HT1080 (cell line): ENCODE measurements at regions not wholly inside any gene's neighbourhood (a gene's known extent, or its start where the extent isn't known, plus 50 kb on each side); places are given as distances from the start of the nearest gene placed in this dataset.

Source experiments
- DNase-seq: peaks from one replicate; pipeline ENCODE4 v3.0.0-alpha.2; 2015; ENCODE audit warnings: low read depth

DNA sequence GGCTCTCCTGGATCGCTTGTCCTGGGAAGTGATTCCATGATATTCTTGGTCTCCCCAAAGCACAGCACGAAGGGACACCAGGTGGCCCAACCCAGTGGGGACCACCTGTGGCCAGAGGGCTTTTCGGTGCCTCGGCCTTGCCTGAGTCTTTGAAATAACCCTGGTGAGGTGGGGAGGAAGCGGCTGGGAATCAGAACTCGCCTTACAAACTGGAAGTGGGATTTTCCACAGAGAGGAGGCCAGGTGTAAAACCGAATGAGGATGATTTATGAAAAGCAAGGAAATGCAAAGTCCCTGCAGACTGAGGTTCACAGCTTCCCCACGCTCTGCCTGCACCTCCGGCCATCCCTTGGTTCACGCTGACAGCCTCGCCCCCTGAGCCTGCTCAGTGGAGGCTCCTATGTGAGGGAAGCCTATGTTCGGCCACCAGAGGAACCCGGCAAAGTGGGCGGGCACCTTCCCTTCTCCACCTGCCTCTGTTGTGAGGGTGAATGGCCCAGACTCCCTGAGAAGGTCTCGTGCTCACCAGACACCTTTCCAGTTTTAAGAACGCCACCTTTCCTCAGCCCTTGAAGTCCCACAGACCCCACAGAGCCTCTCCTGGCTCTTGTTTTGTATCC lies 133.8 kb upstream of the CST7 start:
- no peak for DNase-seq

DNA sequence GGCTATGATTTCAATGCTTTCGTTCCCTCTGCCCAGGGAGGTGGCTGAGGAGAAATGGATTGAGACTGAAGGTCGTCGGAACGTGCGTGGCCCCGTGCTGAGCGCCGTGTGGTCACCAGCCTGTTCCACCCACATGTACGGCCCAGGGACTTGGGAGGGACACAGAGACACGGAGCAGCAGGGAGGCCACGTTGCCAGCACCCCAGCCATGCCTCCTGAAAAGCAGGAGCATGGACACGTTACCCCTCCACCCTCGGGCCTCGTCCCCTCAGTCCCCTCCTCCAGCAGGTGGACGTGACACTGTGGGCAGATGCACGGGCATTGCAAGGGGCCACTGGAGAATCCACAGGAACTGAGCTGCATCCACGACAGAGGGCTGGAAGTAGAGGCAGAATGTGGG lies 133.1 kb upstream of the CST7 start:
- DNase-seq = no peak

DNA sequence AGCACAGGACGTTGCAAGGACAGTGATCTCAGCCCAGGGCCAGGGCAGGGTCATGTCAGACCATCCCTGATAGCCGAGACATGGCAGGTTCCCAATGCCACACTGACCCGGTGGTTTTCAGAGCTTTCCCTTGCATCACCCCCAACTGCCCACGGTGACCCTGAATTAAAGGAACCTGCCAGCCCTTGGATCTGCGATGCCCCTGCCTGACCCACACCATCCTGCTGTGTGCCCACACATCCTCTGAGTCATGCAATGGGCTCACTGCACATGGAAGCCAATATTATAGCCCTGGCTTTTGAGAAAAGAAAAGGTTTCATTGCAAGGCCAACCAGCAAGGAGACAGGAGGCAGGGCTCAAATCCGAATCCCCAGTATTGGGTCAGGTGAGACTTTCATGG lies 132.6 kb upstream of the CST7 start:
- peak; percentile 55 for DNase-seq

DNA sequence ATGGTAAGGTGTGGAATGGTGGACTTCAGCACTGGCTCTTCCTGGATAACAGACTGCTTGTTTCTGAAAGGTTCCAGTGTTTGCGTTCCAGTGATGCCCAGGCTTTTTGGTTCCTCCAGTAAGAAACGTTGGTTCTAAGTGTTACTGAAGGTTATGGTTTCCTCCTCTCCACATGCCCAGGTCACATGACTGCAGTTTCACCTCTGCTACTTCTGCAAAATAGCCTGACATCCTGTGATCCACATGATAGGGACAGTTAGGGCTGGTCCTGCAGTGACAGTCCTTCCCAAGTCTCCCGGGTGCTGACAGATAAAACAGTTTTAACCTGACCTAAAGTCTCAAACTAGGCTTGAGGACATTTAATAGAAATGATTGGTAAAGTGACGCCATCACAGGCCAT lies 132.2 kb upstream of the CST7 start:
- DNase-seq = no peak

DNA sequence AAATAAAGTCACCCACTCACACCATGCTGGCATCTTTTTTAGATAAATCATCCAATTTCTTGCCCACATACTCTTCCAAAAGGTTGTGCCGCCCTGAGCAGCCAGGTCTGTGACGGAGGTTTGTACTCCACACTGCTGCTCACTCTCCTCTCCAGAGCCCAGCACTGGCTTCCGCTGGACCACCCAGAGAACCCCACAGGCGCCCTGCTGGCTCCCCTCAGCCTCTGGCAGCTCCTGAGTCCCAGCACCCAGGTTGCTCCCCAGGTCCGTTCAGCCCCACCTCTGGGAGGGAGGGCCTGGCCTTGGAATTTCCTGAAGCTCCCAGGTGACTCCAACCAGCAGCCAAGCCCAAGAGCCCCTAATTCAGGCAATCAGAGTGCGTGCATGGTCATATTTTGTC lies 131.7 kb upstream of the CST7 start:
- no peak for DNase-seq

DNA sequence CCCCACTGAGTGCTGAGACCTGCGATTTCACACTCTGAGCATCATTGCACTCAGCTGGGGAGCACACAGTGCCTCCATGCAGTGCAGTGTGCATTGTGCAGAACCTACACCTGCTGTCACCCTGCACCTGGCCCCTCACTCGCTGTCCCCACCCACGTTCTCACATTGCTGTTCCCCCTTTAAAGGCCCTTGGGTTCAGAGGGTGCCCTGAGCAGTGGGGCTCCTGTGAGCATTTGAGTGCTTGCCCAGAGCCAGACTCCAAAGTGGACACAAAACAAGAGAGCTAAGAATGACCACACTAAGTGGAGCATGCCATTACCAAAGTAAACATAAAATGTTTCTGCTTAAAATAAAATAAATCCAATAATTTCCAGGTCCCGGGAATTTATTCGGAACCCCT lies 131.0 kb upstream of the CST7 start:
- DNase-seq = no peak

DNA sequence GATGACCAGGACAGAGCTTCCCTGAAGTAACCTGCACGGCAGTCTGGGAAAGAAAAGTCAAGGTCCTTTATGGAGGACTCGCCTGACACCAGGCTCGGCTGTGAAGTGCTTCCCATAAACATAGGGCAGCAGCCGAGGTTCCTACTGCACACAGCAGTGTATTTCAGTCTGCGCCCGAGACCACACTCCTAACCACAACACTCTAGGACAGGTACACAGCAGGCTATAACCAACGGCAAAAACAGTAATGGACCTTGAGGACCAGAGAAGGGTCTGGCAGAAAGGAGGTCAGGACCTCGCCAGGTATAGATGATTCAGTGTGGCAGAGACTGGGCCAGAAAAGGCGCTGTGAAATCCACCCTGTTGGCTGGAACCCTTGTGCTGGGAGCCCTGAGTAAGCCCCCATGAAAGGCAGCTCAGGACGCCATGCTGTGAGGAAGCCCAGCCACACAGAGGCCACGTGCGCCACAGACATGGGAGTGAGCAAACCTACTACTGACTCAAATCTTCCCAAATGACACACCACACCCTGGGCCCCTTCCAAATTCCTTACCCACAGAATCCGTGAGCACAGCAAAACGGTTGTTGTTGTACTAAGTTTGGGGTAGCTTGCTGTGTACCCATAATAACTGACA lies 129.6 kb upstream of the CST7 start:
- DNase-seq = no peak

DNA sequence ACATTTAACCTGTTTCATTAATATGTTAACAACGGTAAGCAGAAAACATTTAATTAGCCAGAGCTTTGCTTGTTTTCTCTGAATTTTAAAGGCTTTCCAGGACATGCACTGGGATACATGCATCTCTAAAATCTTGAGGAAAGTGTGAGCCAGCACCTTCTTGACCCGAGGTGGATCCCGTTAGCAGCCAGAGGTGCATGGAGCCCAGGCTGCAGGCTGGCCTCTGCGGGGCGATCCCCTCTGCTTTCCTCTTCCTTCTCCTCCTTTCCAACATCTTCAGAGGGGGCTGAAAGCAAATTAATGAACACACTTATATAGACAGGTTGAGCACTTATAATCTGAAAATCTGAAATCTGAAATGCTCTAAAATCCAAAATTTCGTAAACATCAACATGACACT lies 128.7 kb upstream of the CST7 start:
- no peak for DNase-seq

DNA sequence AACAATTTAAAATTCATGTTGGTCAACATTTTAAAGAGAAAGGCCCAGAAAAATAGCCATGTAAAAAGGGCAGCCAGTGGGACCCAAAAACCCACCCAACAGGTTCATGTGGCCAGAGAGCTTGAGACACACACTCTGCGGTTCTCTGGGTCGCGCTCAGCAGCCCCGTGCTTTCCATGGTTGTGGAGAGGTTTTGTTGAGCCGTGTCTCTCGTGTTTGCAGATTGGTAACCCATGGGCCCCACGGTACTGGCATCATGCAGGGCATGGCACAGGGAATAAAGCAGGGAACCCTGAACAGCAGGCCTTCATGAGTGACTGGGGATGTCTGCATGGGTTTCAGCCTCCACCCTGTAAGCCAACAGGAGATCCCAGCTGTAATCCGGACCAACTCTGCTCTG lies 127.7 kb upstream of the CST7 start:
- no peak for DNase-seq

DNA sequence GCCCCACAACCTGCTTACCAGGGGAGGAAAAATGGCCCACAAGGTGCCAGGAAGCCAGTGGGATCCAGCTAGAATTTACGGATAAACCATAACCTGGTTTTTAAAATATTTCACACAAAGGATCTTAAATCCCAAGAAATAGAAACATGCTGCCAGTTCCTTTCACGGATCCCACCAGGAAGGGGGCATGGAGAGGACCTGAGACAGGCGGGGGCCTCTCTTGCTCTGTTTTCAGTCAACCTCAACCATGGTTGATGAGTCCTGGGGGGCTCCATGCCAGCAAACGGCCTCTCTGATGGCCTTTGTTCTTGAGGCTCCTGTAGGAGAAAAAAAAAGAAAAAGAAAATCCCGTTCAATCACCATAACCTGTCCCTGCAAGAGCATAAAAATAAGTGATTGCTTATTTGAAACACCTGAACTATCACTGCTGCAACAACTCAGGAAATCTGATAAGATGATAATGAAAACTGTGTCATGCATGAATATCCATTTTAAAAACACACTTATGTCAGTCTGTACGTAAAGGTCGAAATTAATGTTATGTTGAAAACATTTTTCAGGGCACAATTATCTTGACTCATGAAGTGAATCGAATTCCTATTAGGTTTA lies 125.8 kb upstream of the CST7 start:
- no peak for DNase-seq

DNA sequence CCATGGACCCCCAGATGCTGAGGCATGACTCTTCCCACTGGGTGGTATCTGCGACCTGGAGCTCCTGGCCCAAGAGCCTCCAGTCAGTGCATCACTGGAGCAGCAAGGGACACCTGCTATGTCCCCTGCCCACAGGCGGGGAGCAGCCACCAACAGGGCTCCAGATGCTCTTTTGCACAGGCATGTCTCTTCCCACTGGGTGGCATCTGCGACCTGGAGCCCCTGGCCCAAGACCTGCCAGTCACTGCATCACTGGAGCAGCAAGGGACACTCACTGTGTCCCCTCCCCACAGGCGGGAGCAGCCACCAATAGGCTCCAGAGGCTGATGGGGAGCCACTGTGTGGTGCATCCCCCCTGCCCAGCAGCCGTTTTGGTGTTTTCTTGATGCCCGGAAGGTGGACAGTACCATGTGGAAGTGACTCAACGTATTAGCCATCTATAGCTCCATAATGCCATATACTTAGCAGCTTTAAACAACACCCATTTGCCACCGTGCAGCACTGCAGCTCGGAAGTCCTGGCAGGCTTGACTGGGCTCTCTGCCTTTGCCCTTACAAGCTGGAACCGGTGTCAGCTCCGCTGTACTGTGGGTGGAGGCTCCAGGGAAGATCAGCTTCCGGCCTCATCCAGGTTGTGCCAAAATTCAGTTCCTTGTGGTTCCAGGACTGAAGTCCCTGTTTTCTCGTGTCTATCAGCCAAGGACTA lies 124.9 kb upstream of the CST7 start:
- DNase-seq = no peak

DNA sequence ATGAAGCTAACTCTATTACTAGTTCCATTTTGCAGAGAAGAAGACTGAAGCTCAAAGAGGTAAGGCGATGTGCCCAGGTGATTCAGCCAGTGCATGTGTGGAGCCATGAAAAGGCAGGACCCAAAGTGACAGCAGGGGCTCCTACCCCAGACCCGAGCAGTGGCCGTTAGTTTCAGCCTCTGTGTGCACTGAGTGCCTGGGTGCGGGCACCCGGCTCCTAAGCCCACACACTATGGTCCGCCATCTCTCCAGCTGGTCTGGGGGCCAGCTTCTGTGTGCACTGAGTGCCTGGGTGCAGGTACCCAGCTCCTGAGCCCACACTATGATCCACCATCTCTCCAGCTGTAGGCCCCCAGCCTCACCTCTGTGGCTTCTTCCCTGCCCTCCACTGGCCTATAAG lies 123.5 kb upstream of the CST7 start:
- no peak for DNase-seq

DNA sequence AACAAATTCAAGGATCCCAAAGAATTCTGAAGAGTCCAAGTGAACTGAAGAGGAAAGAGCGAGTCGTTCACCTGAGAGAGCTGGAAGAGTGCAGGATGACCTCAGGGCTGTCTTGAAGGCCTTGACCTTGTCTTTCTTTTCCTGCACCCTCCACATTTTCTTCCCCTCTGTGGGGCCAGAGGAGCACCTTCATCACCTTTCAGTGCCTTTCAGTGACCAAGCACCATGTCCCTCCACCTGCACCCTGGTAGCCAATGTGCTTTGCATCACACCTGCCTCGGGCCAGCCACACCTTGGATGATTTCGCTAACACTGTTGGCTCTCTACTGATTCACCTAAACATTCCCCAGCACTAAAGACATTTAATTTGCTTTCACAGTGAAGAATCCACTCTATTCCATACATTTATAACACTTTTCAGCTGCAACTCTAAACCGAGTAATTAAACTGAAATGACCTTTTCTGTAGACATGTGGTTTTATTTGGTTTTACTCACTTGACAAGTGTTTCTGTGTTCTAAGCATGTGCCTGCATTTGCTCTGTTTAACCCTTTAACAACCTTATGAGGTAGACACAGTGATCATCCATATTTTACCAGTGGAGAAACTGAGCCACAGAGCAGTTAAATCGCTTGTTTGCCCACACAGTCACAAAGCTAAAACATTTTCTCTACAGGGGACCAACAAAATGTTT lies 121.3 kb upstream of the CST7 start:
- DNase-seq = no peak

DNA sequence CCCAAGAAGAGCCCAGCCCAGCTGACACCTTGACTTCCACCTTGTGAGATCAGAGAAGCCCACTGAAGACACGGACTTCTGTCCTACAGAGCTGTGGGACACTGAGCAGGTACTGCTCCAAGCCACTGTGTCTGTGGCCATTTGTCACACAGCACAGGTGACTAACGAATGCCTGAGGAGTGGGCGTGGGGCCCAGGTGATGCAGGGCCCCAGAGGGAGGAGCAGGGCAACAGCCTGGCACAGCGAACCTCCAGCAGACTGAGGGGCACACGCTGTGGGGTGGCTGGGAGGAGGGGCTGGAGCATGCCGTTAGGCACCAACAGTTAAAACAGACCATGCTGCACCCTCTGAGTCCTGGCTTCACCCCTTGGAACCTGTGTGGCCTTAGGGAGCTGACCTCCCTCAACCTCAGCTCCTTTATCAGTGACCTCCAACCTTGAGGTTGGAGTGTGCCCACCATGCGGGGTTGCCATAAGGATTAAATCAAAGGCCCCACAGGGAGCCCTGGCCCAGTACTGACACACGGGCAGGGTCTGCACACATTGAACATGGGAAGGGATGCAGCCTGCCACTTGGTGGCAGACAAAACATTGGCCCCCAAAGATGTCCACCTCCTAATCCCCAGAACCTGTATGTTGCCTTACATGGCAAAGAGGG lies 119.9 kb upstream of the CST7 start:
- DNase-seq = no peak

DNA sequence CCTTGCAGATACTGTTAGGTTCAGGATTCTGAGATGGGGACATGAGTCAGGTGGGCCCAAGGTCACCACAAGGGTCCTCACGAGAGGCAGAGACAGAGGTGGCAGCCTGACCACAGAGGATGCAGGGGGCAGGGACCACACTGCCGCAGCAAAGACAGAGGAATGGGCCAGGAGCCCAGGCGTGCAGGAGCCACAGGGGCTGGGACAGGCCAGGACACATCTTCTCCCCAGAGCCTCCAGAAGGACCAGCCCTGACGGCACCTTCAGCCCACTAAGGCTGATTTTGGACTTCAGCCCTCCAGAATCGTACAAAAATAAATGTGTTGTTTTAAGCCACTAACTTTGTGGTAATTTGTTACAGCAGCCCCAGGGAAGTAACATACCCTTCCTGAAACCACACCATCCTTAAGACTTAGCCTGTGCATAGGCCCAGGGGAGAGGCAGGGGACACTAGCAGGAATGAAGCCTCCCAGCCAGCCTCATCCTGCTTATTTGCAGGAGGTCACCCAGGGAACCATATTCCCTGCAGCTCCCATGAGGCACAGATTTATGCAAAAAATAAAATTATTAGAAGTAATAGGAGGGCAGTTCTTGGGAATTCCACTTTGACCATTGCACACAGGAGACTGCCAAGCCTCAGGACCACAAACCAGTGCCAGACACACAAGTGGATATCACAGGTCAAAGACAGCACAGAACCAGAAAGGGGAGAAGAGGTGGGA lies 119.3 kb upstream of the CST7 start:
- no peak for DNase-seq

DNA sequence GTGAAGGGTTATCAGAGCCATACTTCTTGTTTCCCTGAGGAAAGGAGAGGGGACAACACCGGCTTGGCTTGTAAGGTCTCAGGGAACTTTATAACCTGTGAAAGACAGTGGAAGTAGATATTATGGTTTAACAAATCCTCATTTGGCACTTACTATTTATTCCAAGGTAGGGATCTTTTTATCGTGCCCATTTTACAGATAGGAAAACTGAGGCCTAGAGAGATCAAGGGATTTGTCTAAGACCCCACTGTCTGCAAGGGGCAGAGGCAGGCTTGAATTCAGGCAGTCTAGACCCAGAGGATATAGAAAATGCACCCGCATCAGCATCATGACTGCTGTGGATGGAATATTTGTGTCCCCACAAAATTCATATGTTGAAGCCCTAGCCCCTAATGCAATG lies 118.4 kb upstream of the CST7 start:
- no peak for DNase-seq

DNA sequence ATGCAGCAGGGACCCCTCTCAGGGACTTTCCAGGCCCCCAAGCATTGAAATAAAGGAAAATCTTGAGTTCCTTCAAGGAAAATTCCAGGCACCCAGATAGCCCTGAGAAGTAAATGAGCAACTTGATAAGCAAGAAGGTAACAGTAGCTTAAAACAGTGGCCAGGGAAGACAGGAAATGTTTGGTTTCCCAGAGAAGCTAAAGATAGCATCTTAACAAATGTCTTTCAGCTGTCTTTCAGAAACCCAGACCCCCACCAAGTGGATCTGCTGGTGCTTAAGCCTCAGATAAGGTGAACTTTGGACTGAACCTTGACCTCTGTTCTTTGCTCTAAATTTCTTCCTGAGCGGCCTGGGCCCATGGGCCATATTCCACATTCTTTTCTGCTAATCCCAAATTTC lies 117.8 kb upstream of the CST7 start:
- DNase-seq = no peak

DNA sequence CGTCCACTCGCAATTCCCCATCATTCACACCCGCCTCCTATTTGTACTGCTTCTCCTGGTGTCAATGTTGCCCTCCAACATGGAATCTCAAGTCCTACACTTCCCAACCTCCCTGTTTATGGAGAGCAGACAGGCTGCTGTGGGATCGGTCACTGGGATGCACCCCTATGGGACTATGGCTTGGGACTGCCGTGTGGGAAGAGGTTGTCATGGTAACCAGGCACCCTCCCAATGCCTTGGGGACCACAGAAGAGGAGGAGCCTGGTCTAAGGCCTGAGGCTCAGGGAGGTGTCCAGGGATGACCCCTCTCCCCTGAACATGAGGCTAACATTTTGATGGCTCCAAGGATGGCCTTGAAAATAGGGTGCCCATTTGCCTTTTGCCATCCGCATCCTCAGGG lies 116.6 kb upstream of the CST7 start:
- no peak for DNase-seq

DNA sequence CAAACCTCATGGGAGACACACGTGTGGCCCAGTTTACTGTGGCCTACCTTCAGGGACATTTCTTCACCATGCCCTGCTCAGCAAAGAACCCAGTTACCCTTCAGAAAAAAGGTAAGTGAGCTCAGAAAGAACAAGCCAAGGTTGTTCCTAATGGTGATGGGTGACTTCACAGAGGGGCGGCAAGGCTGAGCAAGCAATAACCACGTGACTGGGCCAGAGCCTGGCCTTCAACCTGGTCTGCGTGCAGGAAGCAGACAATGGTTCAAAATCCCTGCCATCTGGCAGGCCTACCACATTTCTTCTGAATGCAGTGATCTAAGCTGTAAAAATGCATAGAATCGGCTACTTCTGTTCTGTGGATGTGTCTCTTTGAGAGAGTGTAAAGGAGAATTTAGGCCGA lies 115.5 kb upstream of the CST7 start:
- DNase-seq = no peak

DNA sequence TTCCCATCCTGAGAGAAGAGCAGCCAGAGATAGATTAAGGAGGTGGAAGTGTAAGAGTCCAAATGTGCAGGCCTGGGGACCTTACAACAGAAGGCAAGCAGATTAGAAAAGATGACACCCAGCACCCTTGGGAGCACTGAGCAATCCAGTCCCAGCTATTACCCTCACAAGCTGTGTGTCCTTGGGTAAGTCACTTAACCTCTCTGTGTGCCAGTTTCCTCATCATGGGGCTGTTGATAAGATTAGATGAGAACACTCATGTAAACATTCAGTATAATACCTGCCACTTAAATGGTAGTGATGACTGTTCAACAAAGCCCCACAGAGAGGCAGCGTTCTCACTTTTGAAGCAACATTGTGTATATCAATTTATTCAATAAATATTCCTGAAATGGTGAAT lies 114.8 kb upstream of the CST7 start:
- DNase-seq = no peak

DNA sequence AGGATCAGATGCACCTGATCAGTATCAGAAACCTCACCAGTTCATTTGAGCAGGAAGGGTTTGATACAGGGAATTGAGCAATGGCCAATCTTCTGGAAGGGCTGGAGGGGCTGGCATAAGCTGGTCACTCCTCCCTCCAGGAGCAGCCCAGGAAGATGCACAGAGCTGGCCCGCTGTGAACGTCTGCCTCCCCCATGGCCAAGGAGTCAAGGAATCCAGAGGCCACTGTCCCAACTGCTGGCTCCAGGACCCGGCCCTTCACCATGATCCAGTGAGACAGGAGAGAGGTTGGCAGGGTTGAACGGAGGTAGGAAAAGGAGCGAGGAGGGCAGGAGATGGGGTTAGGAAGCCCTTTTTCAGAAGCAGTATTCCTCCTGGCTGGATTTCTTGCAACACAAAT lies 113.9 kb upstream of the CST7 start:
- DNase-seq = no peak
